CD4-positive, alpha-beta T cell treated with Interferon gamma for 1 hour (primary cell): ENCODE measurements at regions not wholly inside any gene's neighbourhood (a gene's known extent, or its start where the extent isn't known, plus 50 kb on each side); places are given as distances from the start of the nearest gene placed in this dataset.

Source experiments
- DNase-seq: peaks from one replicate; pipeline ENCODE4 v3.0.0-alpha.2; 2020

- DNase-seq: no peak
Measured at GRCh38 chr1:105678334-105678733, 1378.1 kb upstream of the PRMT6 start.

GRCh38 chr1:105684714-105685113 is 1371.8 kb upstream of the PRMT6 start:
- DNase-seq: no peak

GRCh38 chr1:105686026-105686425 is 1370.4 kb upstream of the PRMT6 start:
- DNase-seq: no peak

- DNase-seq: no peak
Measured at GRCh38 chr1:105686874-105687690, 1369.4 kb upstream of the PRMT6 start.

GRCh38 chr1:105700723-105701122 is 1355.8 kb upstream of the PRMT6 start:
- DNase-seq: no peak

GRCh38 chr1:105724286-105724685 is 1332.2 kb upstream of the PRMT6 start:
- DNase-seq: no peak

GRCh38 chr1:105730701-105731100 is 1325.8 kb upstream of the PRMT6 start:
- no peak for DNase-seq

GRCh38 chr1:105736349-105736748 is 1320.1 kb upstream of the PRMT6 start:
- no peak for DNase-seq

GRCh38 chr1:105779727-105780126 is 1276.7 kb upstream of the PRMT6 start:
- no peak for DNase-seq

- DNase-seq: no peak
Measured at GRCh38 chr1:105785021-105785420, 1271.5 kb upstream of the PRMT6 start.

- DNase-seq: no peak
Measured at GRCh38 chr1:105793536-105794146, 1262.8 kb upstream of the PRMT6 start.

GRCh38 chr1:105795741-105796140 is 1260.7 kb upstream of the PRMT6 start:
- DNase-seq: no peak

GRCh38 chr1:105830571-105831146 is 1225.8 kb upstream of the PRMT6 start:
- no peak for DNase-seq

- no peak for DNase-seq
Measured at GRCh38 chr1:105838071-105838470, 1218.4 kb upstream of the PRMT6 start.

GRCh38 chr1:105865546-105865945 is 1190.9 kb upstream of the PRMT6 start:
- DNase-seq: no peak

- DNase-seq: no peak
Measured at GRCh38 chr1:105872817-105873216, 1183.7 kb upstream of the PRMT6 start.

- no peak for DNase-seq
Measured at GRCh38 chr1:105874621-105875020, 1181.9 kb upstream of the PRMT6 start.

GRCh38 chr1:105886309-105886708 is 1170.2 kb upstream of the PRMT6 start:
- no peak for DNase-seq

- no peak for DNase-seq
Measured at GRCh38 chr1:105891308-105891707, 1165.2 kb upstream of the PRMT6 start.

GRCh38 chr1:105894006-105894405 is 1162.5 kb upstream of the PRMT6 start:
- DNase-seq: no peak

GRCh38 chr1:105909811-105910210 is 1146.7 kb upstream of the PRMT6 start:
- DNase-seq: no peak

- no peak for DNase-seq
Measured at GRCh38 chr1:105914403-105914802, 1142.1 kb upstream of the PRMT6 start.

GRCh38 chr1:105934806-105935205 is 1121.7 kb upstream of the PRMT6 start:
- no peak for DNase-seq

- DNase-seq: no peak
Measured at GRCh38 chr1:105964879-105965278, 1091.6 kb upstream of the PRMT6 start.
